HCT116 (cell line): ENCODE measurements at regions not wholly inside any gene's neighbourhood (a gene's known extent, or its start where the extent isn't known, plus 50 kb on each side); places are given as distances from the start of the nearest gene placed in this dataset.

Experiments
- ATAC-seq: fragments of 200-7000 bp; cut with Tn5 transposase; 2 replicates; pipeline ENCODE4 v1.9.1; 2020; ENCODE audit warnings: mild to moderate bottlenecking, moderate library complexity
- BruUV-seq: library from RNA; stranded (reverse); fragments of 400-500 nt; replicated peaks from 2 replicates; lab custom pipeline; 2021; lab: Mats Ljungman, UMichigan
- CTCF ChIA-PET: fragments of 300-600 bp; sonication (Branson Sonifier 250); formaldehyde crosslinking; loops from one replicate; lab custom pipeline; 2021; ENCODE audit warnings: antibody characterized with exemption; lab: Charles Lee
- POLR2A ChIA-PET: fragments of 300-600, 350-600 bp; sonication (Branson Sonifier 250); formaldehyde crosslinking; loops from one replicate; lab custom pipeline; 2021; ENCODE audit warnings: antibody characterized with exemption; lab: Charles Lee
- RAD21 ChIA-PET, 2 experiments: fragments of 300-600 bp; sonication (Branson Sonifier 250); formaldehyde crosslinking; loops; one replicate each; lab custom pipeline; 2023; ENCODE audit warnings: low total read pairs in 2 of 2; ENCODE audit not compliant: uncharacterized antibody in 2 of 2, unreplicated experiment in 2 of 2, low non-redundant PET in 1 of 2; lab: Charles Lee
- DNase-seq: peaks from one replicate; pipeline ENCODE4 v3.0.0-alpha.2; 2010; ENCODE audit warnings: low read depth, low spot score
- H2AFZ ChIP-seq: fragments of 200-600 bp; shearing (Covaris generic), sonication (generic); 2 replicates; pipeline ENCODE4 v1.6.1; 2017; ENCODE audit warnings: low read depth, mixed run types, mixed read lengths, antibody characterized with exemption, low read length; ENCODE audit not compliant: poor library complexity, severe bottlenecking
- H3K27ac ChIP-seq: 2 replicates; pipeline ENCODE4 v1.5.1; 2012; ENCODE audit warnings: low read depth, low read length
- H3K27me3 ChIP-seq: fragments of 200-600 bp; sonication (generic); 2 replicates; pipeline ENCODE4 v1.6.1; 2016; ENCODE audit warnings: mixed run types, low read length, mixed read lengths; ENCODE audit not compliant: insufficient read depth
- H3K36me3 ChIP-seq, 2 experiments: fragments of 200-500 bp in 1 of 2; fragments of 200-600 bp in 1 of 2; sonication (Bioruptor generic) in 1 of 2; sonication (generic) in 1 of 2; 2 replicates each; pipeline versions ENCODE4 v1.5.1 to v1.6.1; 2014 to 2016; ENCODE audit warnings: low read length in 2 of 2, inconsistent platforms in 1 of 2, mixed read lengths in 1 of 2, mixed run types in 1 of 2; ENCODE audit not compliant: insufficient read depth in 2 of 2, control insufficient read depth in 1 of 2
- H3K4me1 ChIP-seq, 2 experiments: fragments of 200-600 bp in 1 of 2; sonication (generic) in 1 of 2; 2 replicates each; pipeline versions ENCODE4 v1.5.1 to v1.6.1; 2012 to 2017; ENCODE audit warnings: low read length in 2 of 2, inconsistent platforms in 1 of 2, mild to moderate bottlenecking in 1 of 2, mixed read lengths in 1 of 2, mixed run types in 1 of 2, moderate library complexity in 1 of 2; ENCODE audit not compliant: insufficient read depth in 2 of 2, control insufficient read depth in 1 of 2
- H3K4me2 ChIP-seq: fragments of 200-600 bp; sonication (generic); 2 replicates; pipeline ENCODE4 v1.6.1; 2017; ENCODE audit warnings: mixed run types, low read length, mixed read lengths
- H3K4me3 ChIP-seq, 2 experiments: fragments of 200-600 bp in 1 of 2; sonication (generic) in 1 of 2; replicated peaks in 1 of 2; 2 replicates each; pipeline ENCODE4 v1.5.1; 2011 to 2016; ENCODE audit warnings: low read length in 2 of 2, control low read depth in 1 of 2, low read depth in 1 of 2, mild to moderate bottlenecking in 1 of 2, mixed read lengths in 1 of 2, mixed run types in 1 of 2
- H3K79me2 ChIP-seq: fragments of 200-600 bp; sonication (generic); 2 replicates; pipeline ENCODE4 v1.6.1; 2017; ENCODE audit warnings: mild to moderate bottlenecking, mixed run types, low read length, moderate library complexity, mixed read lengths; ENCODE audit not compliant: insufficient read depth
- H3K9ac ChIP-seq: fragments of 200-600 bp; sonication (generic); 2 replicates; pipeline ENCODE4 v1.6.1; 2016; ENCODE audit warnings: low read length, mixed read lengths
- H3K9me2 ChIP-seq: fragments of 200-600 bp; sonication (generic), shearing (Covaris generic); 2 replicates; pipeline ENCODE4 v1.6.1; 2017; ENCODE audit warnings: mixed run types, mild to moderate bottlenecking, moderate library complexity; ENCODE audit not compliant: insufficient read depth
- H3K9me3 ChIP-seq, 2 experiments: fragments of 200-500 bp in 1 of 2; fragments of 200-600 bp in 1 of 2; sonication (Bioruptor generic) in 1 of 2; sonication (generic) in 1 of 2; 2 replicates each; pipeline ENCODE4 v1.6.1; 2014 to 2017; ENCODE audit warnings: low read length in 2 of 2, mixed read lengths in 2 of 2, inconsistent platforms in 1 of 2, low read depth in 1 of 2, mild to moderate bottlenecking in 1 of 2, mixed run types in 1 of 2, moderate library complexity in 1 of 2; ENCODE audit not compliant: control insufficient read depth in 1 of 2, insufficient read depth in 1 of 2
- H4K20me1 ChIP-seq: fragments of 200-600 bp; sonication (generic), shearing (Covaris generic); 2 replicates; pipeline ENCODE4 v1.6.1; 2017; ENCODE audit warnings: mixed run types, mild to moderate bottlenecking, moderate library complexity; ENCODE audit not compliant: insufficient read depth
- CBX3 ChIP-seq: IDR thresholded peaks from 2 replicates; pipeline ENCODE4 v1.6.1; 2012; ENCODE audit warnings: low read depth
- CEBPB ChIP-seq: IDR thresholded peaks from 2 replicates; pipeline ENCODE4 v1.6.1; 2012; ENCODE audit warnings: low read depth
- CTCF ChIP-seq, 3 experiments: fragments of 200-600 bp in 1 of 3; sonication (generic) in 1 of 3; IDR thresholded peaks in 2 of 3; conservative IDR thresholded peaks in 1 of 3; 2 replicates each; pipeline ENCODE4 v1.5.1; 2012 to 2017; ENCODE audit warnings: low read depth in 2 of 3, low read length in 2 of 3, antibody characterized with exemption in 1 of 3, borderline replicate concordance in 1 of 3, control low read depth in 1 of 3, mild to moderate bottlenecking in 1 of 3, mixed read lengths in 1 of 3, mixed run types in 1 of 3, moderate library complexity in 1 of 3; ENCODE audit not compliant: insufficient read depth in 1 of 3
- ELF1 ChIP-seq: IDR thresholded peaks from 2 replicates; pipeline ENCODE4 v1.6.1; 2012; ENCODE audit warnings: low read depth, borderline replicate concordance
- EZH2 ChIP-seq: fragments of 200-600 bp; sonication (generic); IDR thresholded peaks from 2 replicates; pipeline ENCODE4 v1.6.1; 2017; ENCODE audit warnings: antibody characterized with exemption, mixed run types
- EZH2phosphoT487 ChIP-seq: fragments of 200-600 bp; IDR thresholded peaks from 2 replicates; pipeline ENCODE4 v1.6.1; 2018; ENCODE audit warnings: antibody characterized with exemption, borderline replicate concordance
- FOSL1 ChIP-seq: IDR thresholded peaks from 2 replicates; pipeline ENCODE4 v1.6.1; 2012; ENCODE audit warnings: low read depth
- MAX ChIP-seq: IDR thresholded peaks from 2 replicates; pipeline ENCODE4 v1.6.1; 2012
- POLR2A ChIP-seq: IDR thresholded peaks from 2 replicates; pipeline ENCODE4 v1.7.0; 2011; ENCODE audit warnings: borderline replicate concordance; ENCODE audit not compliant: insufficient read depth, insufficient read length; ENCODE audit errors: extremely low read depth
- POLR2AphosphoS5 ChIP-seq: IDR thresholded peaks from 2 replicates; pipeline ENCODE4 v1.6.1; 2011; ENCODE audit warnings: mild to moderate bottlenecking, low read depth, low read length, moderate library complexity
- RAD21 ChIP-seq: IDR thresholded peaks from 2 replicates; pipeline ENCODE4 v1.6.1; 2012; ENCODE audit warnings: low read depth, mild to moderate bottlenecking
- REST ChIP-seq: IDR thresholded peaks from 2 replicates; pipeline ENCODE4 v1.6.1; 2012; ENCODE audit warnings: low read depth
- SIN3A ChIP-seq: IDR thresholded peaks from 2 replicates; pipeline ENCODE4 v1.6.1; 2012; ENCODE audit warnings: low read depth
- SP1 ChIP-seq: IDR thresholded peaks from 2 replicates; pipeline ENCODE4 v1.6.1; 2012; ENCODE audit warnings: low read depth
- SRF ChIP-seq: IDR thresholded peaks from 2 replicates; pipeline ENCODE4 v1.6.1; 2012; ENCODE audit warnings: low read depth
- TCF7L2 ChIP-seq: IDR thresholded peaks from 2 replicates; pipeline ENCODE4 v1.7.0; 2011; ENCODE audit warnings: borderline replicate concordance, inconsistent platforms; ENCODE audit not compliant: insufficient read depth, insufficient read length; ENCODE audit errors: extremely low read depth
- YY1 ChIP-seq: IDR thresholded peaks from 2 replicates; pipeline ENCODE4 v1.6.1; 2011; ENCODE audit warnings: low read length, low read depth, moderate library complexity, mild to moderate bottlenecking; ENCODE audit not compliant: insufficient replicate concordance; ENCODE audit errors: extremely low read depth
- ZBTB33 ChIP-seq: IDR thresholded peaks from 2 replicates; pipeline ENCODE4 v1.6.1; 2011; ENCODE audit warnings: mild to moderate bottlenecking, low read length, moderate library complexity; ENCODE audit not compliant: insufficient replicate concordance; ENCODE audit errors: extremely low read depth
- ZFX ChIP-seq: fragments of 450-650 bp; IDR thresholded peaks from 2 replicates; pipeline ENCODE4 v1.6.1; 2017
- ZNF274 ChIP-seq: fragments of 200-500 bp; sonication (Bioruptor generic); IDR thresholded peaks from 2 replicates; pipeline ENCODE4 v1.6.1; 2014; ENCODE audit warnings: mild to moderate bottlenecking, low read depth, low read length, inconsistent platforms
- intact Hi-C: fragments of 100-400 bp; cut with micrococcal nuclease; formaldehyde crosslinking; loops from 2 replicates; pipeline ENCODE4 v1.10.0; 2022

GRCh38 chr5:118326481-118327045 lies 661.8 kb downstream of the DTWD2 start:
- intact Hi-C loops: no loop called here
- TF ChIP-seq RAD21 (no peak), SIN3A (no peak), SP1 (no peak), EZH2phosphoT487 (no peak), CEBPB (no peak), ELF1 (no peak), POLR2A (no peak), TCF7L2 (no peak), FOSL1 (no peak), MAX (no peak), ZNF274 (no peak), ZFX (no peak), CBX3 (no peak), REST (no peak), SRF (no peak), POLR2AphosphoS5 (no peak), YY1 (no peak), EZH2 (no peak), CTCF (IDR thresholded peaks at IDR 0.05 in 2 of 3, conservative IDR thresholded peaks at IDR 0.05 in 1 of 3; ENCODE audit: borderline replicate concordance in 1 of 3, insufficient read depth in 1 of 3, low read depth in 2 of 3, low read length in 2 of 3) (no peak), ZBTB33 (no peak)
- Histone ChIP-seq H3K27me3 (no peaks in the 10 kb centered on the region), H2AFZ (no peak overlapping the region), H3K4me1 (no peaks in the 10 kb centered on the region), H3K4me2 (no peak overlapping the region), H3K9ac (no peak overlapping the region), H3K9me2 (no peaks in the 10 kb centered on the region), H3K9me3 (no peaks in the 10 kb centered on the region), H3K79me2 (no peaks in the 10 kb centered on the region), H3K4me3 (no peak overlapping the region), H3K27ac (no peak overlapping the region), H3K36me3 (no peaks in the 10 kb centered on the region), H4K20me1 (no peaks in the 10 kb centered on the region)
- CTCF ChIA-PET: no interaction called here
- POLR2A ChIA-PET: no interaction called here
- no TSS peak for BruUV-seq
- RAD21 ChIA-PET: no interaction called here
- DNase-seq: no peak
- ATAC-seq: no peak
